ENCODE measurements at regions not wholly inside any gene's neighbourhood (a gene's known extent, or its start where the extent isn't known, plus 50 kb on each side); places are given as distances from the start of the nearest gene placed in this dataset.
"Not testable (repeated sequence)": the region's sequence is repeated elsewhere in the genome, so short reads cannot be mapped to it uniquely, and the experiment has no call there.

DNA sequence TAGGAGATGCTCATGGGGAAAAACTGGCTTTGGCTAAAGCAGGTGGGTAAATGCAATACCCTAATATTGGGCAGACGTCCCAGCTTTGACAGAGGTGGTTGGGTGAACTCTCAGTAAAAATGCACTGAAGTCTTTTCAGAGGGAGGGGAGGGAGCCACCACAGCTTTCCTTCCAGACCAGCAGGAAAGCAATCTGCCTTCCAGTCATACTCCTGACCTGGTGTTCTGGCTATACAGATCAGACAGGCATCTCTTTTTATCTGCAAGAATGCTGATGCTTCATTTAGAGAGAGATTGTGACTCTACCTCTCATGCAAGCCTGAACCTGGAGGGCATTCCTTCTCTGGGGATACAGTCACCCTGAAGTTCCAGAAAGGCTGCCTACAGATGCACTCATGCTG, 52.6 kb upstream of the ICA1 start:
- no peak for DNase-seq

DNA sequence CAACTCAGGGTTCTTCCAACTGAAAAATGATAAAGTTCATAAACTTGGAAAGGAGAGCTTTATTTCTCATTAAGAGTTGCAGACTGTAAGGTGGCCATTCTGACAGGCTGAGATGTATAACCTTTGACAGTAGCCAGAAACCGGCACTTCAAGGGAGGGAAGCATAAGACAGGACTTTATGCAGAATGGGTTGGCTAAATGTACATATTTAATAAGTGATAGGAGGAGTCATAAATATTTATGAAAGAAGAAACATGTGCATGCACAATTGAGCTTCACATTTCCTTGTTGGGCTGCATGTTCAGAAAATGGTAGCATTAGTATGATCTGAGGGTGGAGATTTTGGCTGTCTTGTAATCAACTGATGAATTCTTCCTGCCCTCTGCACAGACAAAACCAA, 57.1 kb upstream of the ICA1 start:
- DNase-seq, result no peak

DNA sequence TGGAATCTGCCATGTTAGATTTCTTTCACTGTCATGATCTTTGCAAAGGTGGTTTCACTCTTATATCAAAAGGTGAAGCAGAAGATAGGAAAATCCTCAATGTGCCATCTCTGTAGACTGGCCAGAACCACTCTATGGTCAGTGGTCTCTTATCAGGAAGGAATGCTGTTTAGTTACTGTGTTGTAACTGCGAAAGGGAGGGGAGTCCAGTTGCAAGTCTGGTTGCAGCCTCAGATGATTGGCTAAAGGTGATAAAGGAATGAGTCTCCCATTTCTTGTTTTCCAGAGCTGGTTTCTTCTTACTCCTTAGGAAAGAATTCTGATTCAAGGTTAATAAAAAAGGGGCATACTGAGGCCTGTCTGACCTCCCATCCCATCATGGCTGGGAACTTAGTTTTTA, 58.2 kb upstream of the ICA1 start:
- DNase-seq, result no peak

DNA sequence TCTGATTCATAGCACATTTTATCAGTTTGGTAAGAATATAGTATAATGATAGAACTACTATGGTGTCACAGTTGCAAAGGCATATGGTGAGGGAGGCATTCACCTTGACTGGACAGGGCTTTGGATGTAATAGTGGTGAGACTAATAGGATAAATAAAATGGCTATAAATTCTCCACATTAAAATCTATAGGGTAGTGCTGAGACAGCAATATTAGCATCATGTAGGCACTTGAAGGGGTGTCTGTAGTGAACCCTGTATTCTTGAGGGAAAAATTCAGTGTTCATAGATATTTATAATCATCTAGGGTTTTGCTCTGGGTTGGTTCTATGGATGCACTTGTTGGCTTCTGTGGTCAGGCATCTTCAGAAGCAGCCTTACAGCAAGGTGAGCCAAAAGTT, 59.3 kb upstream of the ICA1 start:
- DNase-seq, result no peak

DNA sequence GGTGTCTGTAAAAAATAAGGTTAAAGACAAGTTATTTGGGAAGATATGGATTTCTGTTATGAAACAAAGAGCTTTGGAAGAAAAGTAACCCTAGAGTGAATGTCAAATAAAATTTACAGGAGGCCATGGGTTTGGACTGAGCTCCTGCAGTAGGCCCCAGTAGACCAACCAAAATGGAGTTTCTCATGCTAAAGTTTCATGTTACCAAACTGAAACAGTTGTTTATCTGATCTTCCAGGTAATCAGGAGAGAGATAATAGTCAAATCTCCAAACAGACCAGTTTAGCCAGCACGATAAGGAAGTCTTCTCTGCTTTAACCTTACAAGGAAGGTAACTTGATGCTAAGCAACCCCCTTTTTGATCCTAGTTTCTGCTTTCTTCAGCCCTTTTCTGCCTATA, 60.7 kb upstream of the ICA1 start:
- DNase-seq, result no peak

DNA sequence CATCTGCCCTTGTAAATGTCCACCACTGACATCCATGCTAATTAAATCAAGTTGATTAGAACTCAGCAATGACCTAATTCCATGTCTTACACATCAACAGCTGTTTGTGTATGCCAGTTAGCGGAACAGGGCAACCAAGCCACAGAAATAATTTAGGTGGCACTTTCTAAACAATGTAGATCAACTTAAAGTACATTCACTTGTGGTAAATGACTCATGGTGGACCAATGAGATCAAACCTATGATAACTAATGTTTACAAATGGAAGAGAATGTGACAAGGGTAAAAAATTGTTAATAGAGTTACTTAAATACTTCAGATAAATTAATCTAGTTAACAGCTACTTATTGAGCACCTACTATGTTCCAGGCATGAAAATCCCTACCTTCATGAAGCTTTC, 63.1 kb upstream of the ICA1 start:
- DNase-seq, result no peak

DNA sequence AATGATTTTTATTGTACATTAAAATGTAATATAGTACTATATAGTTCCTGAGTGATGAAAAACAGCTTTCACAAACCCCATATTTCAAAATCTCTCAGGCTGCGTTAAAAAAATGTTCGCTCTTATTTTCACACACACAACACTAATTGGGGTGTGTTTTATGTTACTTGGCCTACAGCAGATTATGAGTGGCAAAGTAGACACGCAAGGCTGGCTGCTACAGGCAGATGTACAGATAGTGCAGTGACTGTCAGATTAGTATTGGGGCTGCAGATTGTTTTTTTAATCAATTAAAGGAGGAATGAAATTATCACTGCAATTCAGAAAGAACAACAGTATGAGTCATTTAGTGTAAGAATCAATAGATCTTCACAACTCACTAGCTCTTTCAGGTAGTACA, 65.2 kb upstream of the ICA1 start:
- no peak for DNase-seq

DNA sequence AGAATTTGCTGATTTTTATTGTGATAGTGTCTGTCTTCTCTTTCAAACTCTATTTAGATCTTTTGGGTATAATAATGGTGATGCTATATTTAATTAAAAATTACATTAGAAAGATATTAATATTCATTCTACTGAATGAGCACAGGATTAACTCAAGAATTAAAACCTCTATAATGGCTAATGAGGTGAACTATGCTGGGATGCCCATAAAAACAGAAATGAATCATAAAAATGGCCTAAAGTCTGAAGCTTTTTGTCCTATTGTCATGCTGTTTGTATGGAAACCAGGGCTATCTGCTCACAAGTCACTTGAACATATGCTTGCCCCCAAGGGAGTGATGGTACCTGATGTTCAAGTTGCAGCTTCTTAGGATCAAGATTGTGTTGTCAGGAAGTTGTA, 76.2 kb upstream of the ICA1 start:
- no peak for DNase-seq

DNA sequence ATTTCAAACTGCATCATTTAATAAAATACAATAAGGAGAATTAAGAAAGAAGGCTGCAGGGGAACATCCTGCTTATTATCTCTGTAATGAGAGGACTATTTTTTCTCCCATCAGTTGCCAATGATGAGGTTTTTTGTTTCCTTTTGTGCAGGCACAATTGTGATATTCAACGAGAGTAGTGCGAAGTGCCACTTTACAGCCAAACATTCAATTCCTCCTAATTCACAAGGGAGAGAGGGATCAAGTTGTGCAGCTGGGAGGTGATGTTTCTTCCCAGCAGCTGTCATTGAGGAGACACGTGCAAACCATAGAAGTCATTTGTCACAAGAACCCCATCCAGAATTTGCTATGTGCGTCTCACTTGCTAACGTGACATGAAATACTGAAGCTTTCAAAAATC, 81.6 kb upstream of the ICA1 start:
- DNase-seq, result peak; percentile 76

DNA sequence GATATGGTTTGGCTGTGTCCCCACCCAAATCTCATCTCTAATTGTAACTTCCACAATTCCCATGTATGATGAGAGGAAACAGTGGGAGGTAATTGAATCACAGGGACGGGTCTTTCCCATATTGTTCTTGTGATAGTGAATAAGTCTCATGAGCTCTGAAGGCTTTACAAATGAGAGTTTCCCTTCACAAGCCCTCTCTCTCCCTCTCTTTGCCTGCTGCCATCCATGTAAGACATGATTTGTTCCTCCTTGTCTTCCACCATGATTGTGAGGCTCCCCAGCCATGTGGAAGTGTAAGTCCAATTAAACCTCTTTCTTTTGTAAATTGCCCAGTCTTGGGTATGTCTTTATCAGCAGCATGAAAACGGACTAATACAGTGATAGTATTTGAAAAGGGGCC, 85.4 kb upstream of the ICA1 start:
- not testable (repeated sequence) for DNase-seq

DNA sequence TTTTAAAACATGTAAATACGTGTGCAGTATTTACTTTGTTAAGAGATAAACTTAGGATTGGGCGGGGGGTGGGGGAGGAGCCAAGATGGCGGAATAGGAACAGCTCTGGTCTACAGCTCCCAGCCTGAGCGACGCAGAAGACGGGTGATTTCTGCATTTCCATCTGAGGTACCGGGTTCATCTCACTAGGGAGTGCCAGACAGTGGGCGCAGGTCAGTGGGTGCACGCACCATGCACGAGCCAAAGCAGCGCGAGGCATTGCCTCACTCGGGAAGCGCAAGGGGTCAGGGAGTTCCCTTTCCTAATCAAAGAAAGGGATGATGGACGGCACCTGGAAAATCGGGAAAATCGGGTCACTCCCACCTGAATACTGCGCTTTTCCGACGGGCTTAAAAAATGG, 81.8 kb upstream of the NXPH1 start:
- DNase-seq, result not testable (repeated sequence)

DNA sequence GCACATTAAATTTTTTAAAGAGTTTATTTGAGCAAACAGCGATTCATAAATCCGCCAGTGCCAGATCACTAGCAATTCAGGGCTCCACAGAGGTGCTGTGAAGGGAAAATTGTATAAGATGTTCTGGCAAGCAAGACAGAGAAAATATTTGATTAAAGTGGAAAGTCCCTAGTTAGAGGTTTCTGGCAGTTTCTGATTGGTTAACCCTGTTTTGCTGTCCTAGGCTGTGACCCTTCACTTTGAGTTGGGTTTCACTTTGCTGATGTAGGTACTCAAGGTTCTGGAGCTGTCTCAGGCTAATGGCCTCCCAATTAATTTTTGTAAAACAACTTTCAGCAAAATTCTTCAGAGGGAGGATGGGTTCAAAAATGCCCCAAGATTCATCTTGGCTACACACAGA, 79.4 kb upstream of the NXPH1 start:
- DNase-seq, result no peak

DNA sequence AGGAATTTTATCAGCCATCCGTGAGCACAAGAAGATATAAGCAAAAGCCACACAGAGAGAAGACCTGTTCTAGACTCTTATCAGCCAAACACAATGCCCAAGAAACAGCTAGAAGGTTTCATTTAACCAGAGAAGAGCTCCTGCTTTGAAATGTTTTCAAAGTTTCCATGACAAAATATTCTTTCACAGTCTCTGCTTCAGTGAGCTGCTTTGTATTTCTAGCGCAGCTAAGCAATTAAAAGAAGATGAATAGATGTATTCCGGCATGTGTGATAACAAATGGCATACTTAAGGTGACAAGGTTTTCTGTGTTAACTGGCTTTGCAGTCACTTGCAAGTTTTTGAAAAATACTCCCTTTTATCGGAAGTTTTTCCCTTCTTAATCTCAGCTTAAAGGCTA, 78.9 kb upstream of the NXPH1 start:
- DNase-seq, result peak; percentile 12

DNA sequence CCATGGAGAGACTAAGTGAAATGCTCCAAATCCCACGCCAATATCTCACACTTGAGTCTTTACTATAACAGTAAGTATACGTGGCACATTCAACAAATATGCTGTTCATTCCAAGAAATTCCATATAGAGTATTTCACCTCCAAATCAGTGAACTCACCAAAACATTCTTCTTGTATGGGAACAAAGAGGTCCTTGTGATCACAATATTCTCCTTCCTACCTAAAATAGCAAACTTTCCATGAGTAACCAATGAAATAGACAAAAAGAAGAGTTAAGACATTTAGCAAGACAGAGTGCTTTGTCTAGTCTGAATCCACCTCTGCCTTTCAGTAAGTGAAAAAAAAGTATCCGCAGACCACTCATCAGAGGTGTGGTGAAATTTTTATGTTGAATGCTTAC, 77.3 kb upstream of the NXPH1 start:
- DNase-seq, result no peak

DNA sequence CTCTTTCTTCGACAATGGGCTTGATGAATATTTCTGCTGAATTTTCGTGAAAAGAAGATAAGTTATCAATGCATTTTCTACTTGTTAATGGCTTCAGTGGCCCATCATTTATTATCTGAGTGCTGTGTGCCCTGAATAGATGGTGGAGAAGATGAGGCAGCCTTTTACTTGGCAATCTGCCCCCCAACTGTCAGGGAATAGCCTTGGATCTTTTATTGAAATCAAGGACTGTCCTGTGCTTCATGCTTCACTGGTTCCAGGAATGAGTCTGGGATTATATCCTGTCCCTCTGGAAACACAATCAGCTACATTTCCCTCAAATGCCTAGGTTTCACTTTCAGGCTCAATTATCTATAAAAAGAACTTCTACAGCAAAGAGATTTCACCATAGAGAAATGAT, 75.9 kb upstream of the NXPH1 start:
- peak; percentile 67 for DNase-seq

DNA sequence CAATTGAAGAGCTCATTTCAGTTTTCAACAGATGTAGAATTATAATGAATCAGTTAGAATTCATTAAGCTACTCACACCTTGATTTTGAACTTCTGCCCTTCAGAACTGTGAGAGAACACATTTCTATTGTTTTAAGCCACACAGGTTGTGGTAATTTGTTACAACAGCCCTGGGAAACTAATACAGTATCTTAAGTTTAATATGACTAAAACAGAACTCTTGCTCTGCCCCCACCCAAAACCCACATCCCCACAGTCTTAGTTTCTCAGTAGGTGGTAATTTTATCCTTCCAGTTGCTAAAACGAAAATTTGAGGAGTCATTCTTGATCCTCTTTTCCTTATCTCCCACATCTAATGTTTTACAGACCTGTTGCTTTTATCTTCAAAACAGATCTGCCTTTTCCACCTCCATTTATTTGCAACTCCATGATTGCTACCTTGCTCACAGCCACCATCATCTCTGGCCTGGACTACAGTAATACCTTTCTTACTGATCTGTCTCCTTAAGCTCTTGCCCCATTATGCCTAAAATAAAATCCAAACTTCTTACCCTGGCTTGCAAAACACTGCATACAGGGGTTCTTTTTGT, 72.8 kb upstream of the NXPH1 start:
- no peak for DNase-seq

DNA sequence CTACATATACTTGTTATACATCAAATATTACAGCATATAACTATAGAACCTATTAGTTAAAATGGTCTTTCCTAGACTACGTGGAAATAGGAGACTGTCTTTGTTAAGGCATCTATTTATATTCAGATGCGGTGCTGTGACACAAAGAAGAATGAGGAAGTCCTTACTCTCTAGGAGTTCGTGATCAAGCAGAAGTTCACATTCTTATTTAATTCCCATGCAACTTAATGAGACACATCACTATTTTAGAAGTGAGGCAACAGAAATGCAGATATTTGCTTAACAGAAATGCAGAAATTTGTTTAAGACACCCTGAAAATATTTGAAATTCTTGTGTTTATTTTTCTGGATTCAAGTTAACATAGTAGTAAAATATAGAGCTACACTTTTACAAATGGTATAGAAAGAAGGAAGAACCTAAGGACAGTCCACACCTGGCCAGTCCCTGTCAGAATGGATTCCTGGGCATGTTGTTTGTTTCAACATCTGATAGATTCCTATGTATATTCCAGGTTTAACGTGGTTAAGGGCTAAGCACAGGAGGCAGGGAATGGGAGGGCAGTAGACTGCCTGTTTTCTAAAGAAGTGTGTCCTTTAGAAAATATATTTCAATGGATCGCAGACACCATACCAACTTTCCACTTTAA, 70.6 kb upstream of the NXPH1 start:
- peak; percentile 20 for DNase-seq

DNA sequence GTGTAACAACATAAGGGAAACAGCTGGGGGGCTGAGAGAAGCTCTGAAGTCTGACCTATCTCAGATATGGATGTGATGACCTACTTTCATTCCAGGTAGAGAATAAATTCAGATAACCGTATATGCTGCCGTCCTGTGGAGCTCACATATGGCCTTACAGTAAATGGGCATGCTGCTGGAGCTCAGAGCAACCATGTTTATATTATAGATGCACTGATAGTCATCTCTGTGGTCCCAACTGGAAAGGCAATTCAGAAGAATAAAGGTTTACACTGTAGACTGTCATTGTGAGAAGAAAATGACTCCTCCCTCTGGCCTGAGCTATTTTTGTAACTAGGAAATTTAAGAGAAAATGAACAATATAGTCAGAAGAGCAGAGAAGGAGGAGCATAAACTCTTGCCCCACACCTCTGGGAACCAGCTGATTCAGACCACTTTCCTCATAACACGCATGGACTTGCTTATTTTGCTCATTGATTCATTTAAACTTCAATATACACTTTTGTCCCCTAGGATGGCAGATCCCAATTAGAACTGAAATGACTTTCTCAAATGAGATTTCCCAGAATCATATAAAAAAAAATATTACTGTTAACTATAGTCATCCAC, 69.9 kb upstream of the NXPH1 start:
- DNase-seq, result peak; percentile 28

DNA sequence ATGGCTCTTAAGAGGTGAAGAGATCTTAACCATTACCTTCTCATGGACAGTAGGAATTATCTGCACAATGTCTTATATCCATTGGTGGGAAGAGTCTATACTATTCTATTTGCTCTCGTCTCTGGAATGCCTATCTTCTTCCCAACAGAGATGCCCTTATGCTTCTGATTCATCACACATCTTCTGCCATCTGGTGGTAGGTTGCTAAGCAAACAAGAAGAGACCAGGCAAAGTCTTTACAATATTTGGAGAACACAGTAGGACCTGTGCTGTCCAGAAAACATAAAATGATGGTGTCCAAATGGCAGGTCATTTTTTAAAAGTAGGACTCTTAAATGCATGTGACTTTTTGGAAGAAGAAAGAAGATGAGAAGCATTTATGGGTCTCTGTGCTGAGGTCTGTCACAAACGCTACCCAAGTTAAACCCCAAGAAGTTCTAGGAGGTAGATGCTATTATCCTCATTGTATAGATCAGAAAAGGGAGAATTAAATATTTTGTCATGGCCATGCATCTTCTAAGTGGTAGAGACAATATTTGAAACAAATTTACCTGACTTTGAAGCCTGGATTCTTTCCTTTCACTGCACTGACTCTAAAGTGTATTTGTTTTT, 67.8 kb upstream of the NXPH1 start:
- peak; percentile 76 for DNase-seq

DNA sequence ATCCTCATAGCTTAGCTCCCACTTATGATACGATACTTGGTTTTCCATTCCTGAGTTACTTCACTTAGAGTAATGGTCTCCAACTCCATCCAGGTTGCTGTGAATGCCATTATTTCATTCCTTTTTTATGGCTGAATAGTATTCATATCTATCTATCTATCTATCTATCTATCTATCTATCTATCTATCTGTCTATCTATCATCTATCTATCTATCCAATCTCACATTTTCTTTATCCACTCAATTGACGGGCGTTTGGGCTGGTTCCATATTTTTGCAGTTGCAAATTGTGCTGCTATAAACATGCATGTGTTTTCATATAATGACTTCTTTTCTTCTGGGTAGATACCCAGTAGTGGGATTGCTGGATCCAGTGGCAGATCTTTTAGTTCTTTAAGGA, 65.4 kb upstream of the NXPH1 start:
- DNase-seq, result not testable (repeated sequence)

DNA sequence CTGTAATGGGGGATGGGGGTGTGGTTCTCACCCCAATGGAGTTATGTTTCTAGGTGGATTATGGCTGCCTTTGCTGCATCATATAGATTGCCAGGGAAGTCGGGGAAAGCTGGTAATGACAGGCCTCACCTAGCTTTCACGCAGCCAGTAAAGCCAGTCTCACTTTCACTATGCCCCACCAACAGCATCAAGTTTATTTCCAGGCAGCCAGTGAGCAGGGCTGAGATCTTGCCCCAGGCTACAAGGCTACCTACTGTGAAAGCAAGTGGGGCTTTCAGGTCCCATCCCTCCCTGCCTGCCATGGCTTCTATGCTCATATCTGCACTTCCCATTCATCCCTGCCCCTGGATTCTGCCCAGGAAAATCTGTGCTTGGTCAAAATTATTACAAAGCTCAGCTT, 61.7 kb upstream of the NXPH1 start:
- DNase-seq, result peak; percentile 40

DNA sequence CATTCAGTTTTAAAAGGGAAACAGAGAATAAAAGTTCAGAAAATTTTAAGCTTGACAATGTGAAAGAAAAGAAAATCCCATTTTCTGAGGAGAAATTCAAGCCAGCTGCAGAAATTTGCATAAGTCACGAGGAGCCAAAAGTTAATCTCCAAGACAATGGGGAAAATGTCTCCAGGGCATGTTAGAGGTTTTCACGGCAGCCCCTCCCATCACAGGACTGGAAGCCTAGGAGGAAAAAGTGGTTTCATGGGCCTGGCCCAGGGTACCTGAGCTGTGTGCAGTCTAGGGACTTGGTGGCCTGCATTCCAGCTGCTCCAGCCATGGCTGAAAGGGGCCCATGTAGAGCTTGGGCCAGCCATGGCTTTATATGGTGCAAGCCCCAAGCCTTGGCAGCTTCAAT, 59.6 kb upstream of the NXPH1 start:
- DNase-seq, result no peak

DNA sequence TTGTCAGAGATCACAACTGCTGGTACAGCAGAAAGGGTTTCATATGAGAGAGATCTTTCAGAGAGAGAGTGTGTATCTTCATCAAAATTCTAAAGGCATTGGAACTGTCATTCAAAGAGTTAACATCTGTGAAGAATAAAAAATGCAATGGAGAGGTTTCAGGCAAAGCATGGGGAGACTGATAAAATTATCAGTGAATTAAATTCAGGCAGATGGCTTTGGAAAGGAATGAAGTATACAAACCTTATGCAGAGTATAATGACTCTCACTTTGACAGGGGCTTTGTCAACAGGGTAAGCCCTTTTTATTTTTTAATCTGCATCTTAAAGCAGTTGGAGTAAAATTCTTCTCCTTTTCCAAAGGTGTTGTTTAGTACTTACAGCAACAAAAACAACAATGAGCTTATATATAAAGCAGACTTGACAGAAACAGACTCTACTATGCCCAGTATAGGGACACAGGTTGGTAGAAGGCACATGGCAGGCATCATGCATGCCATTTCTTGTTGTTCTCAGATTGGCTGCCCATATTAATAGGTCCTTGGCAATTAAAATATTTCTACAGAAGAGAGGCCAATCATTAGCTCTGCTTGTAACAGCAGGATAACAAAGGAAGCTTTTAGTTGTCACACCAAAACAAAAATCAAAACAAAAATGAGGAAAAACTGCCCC, 54.9 kb upstream of the NXPH1 start:
- peak; percentile 53 for DNase-seq

DNA sequence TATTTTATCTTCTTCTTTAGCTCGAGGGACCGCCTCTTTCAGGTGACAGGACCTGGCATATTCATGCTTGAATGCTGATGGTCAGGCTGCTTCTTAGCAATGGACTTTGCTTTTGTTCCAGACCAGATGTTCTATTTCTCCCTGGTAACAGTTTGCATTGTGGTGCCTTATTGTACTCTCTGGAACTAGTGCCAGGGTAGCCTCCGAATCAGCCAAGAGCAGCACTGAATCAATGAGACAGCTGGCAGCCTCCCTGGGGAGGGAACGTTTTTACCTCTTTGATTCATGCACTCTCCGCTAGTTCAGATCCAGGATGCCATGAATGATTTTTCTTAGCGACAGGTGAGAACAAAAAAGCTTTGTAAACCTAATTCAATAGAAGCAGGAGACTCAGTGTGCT, 54.1 kb upstream of the NXPH1 start:
- peak; percentile 99 for DNase-seq

All from NCI-H146 (cell line).